ENCODE measurements at regions not wholly inside any gene's neighbourhood (a gene's known extent, or its start where the extent isn't known, plus 50 kb on each side); places are given as distances from the start of the nearest gene placed in this dataset.

GRCh38 chr9:86675805-86676204, 271.5 kb downstream of the GAS1 start:
- H3K36me3 ChIP-seq (replicated peaks; ENCODE audit: low read depth, low read length): no peaks in the 10 kb centered on the region
- peaks cover 21% of the 10 kb centered on the region for H3K27me3 ChIP-seq (ENCODE audit: low read depth, low read length)
- H3K27ac ChIP-seq (ENCODE audit: low read length): no peak overlapping the region
- H3K4me2 ChIP-seq (ENCODE audit: low read length): no peak overlapping the region
- 0 out of 2 replicates have a peak, but pooled peaks cover 2% of the 10 kb centered on the region for H3K9me3 ChIP-seq (ENCODE audit: insufficient read depth, low read length)
- H2AFZ ChIP-seq (ENCODE audit: low read depth, low read length): no peak overlapping the region
- no peak overlapping the region for H3K9ac ChIP-seq (ENCODE audit: low read length)
- H3K4me3 ChIP-seq (ENCODE audit: low read length): no peak overlapping the region
- no peaks in the 10 kb centered on the region for H4K20me1 ChIP-seq (ENCODE audit: insufficient read depth, low read length)
- no peaks in the 10 kb centered on the region for H3K79me2 ChIP-seq (ENCODE audit: low read length)
- no peaks in the 10 kb centered on the region for H3K4me1 ChIP-seq (ENCODE audit: low read length)
- no peak for TF ChIP-seq EZH2phosphoT487 (IDR thresholded peaks at IDR 0.05; ENCODE audit: low read depth)
- TF ChIP-seq CTCF (IDR thresholded peaks at IDR 0.05; ENCODE audit: low read depth, low read length): no peak

DNA sequence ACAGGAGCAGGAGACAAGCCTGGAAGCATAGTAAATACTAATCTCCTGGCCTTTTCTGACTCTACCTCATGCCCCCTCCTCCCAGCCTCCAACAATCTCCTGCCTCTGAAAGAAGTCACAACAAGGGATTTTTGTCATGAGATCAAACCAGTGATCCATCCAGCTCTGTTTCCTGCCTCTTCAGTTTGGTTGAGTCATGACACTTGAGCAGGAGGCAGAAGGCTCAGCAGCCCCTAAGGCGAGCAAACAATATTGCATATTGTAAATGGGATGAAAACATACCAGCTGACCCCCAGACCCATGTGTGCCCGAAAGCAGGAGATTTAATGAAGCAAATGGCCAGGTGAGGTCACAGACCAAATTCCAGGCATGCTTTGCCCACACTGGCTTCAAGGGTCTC, 272.8 kb downstream of the GAS1 start:
- H3K4me2 ChIP-seq (ENCODE audit: low read length): no peak overlapping the region
- H3K79me2 ChIP-seq (ENCODE audit: low read length): no peaks in the 10 kb centered on the region
- H3K4me1 ChIP-seq (ENCODE audit: low read length): no peaks in the 10 kb centered on the region
- H3K9me3 ChIP-seq (ENCODE audit: insufficient read depth, low read length): 0 out of 2 replicates have a peak, but pooled peaks cover 6% of the 10 kb centered on the region
- no peaks in the 10 kb centered on the region for H4K20me1 ChIP-seq (ENCODE audit: insufficient read depth, low read length)
- TF ChIP-seq EZH2phosphoT487 (IDR thresholded peaks at IDR 0.05; ENCODE audit: low read depth): no peak
- no peak for TF ChIP-seq CTCF (IDR thresholded peaks at IDR 0.05; ENCODE audit: low read depth, low read length)
- peaks cover 21% of the 10 kb centered on the region for H3K27me3 ChIP-seq (ENCODE audit: low read depth, low read length)
- no peaks in the 10 kb centered on the region for H3K36me3 ChIP-seq (replicated peaks; ENCODE audit: low read depth, low read length)
- H2AFZ ChIP-seq (ENCODE audit: low read depth, low read length): no peak overlapping the region
- H3K4me3 ChIP-seq (ENCODE audit: low read length): no peak overlapping the region
- H3K9ac ChIP-seq (ENCODE audit: low read length): no peak overlapping the region
- H3K27ac ChIP-seq (ENCODE audit: low read length): no peak overlapping the region

DNA sequence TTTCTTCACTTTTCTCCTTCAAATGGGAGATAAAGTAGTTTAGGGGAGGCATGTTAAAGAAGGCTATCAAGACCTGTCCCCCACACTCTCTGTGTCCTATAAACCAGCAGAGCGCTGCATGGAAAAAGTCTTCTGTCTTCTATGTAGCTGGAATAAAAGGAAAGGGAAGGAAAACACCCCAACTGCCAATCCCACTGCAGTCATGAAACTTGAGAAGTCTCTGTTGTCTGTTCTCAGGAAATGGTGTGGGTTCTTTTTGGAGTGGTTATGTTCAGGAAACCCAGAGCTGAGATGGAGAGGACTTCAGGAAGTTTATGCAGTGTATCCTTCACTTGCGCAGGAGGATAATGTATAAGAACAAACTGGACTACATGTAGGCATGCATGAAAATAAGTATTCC, 274.3 kb downstream of the GAS1 start:
- Histone ChIP-seq H3K9ac (ENCODE audit: low read length) (no peak overlapping the region), H3K4me2 (ENCODE audit: low read length) (no peak overlapping the region), H3K4me1 (ENCODE audit: low read length) (no peaks in the 10 kb centered on the region), H3K27ac (ENCODE audit: low read length) (no peak overlapping the region), H3K9me3 (ENCODE audit: insufficient read depth, low read length) (0 out of 2 replicates have a peak, but pooled peaks cover 6% of the 10 kb centered on the region), H3K4me3 (ENCODE audit: low read length) (no peak overlapping the region), H4K20me1 (ENCODE audit: insufficient read depth, low read length) (no peaks in the 10 kb centered on the region), H3K27me3 (ENCODE audit: low read depth, low read length) (peaks cover 21% of the 10 kb centered on the region), H3K79me2 (ENCODE audit: low read length) (no peaks in the 10 kb centered on the region), H2AFZ (ENCODE audit: low read depth, low read length) (no peak overlapping the region), H3K36me3 (replicated peaks; ENCODE audit: low read depth, low read length) (no peaks in the 10 kb centered on the region)
- TF ChIP-seq EZH2phosphoT487 (IDR thresholded peaks at IDR 0.05; ENCODE audit: low read depth): no peak
- TF ChIP-seq CTCF (IDR thresholded peaks at IDR 0.05; ENCODE audit: low read depth, low read length): no peak

DNA sequence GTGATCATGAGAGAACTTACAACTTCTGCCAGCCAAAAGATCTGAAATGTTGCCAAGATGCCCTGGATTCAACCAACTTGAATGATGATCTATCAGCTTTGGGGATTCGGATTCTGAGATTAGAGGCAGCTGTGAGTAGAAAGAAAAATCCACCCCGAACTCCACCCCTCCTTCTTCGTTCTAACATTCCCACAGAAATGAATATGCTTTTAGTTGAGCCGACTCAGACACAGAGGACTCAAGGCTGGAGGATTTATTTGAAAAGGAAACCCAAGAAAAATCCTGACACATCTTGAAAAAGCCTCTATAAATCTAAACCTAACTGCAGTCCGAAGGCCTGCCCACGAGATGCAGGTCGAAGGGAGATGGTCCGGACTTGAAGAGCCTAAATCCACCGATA, 275.0 kb downstream of the GAS1 start:
- H3K4me2 ChIP-seq (ENCODE audit: low read length): no peak overlapping the region
- no peak overlapping the region for H2AFZ ChIP-seq (ENCODE audit: low read depth, low read length)
- H3K4me1 ChIP-seq (ENCODE audit: low read length): no peaks in the 10 kb centered on the region
- H3K9ac ChIP-seq (ENCODE audit: low read length): no peak overlapping the region
- H3K4me3 ChIP-seq (ENCODE audit: low read length): no peak overlapping the region
- no peaks in the 10 kb centered on the region for H4K20me1 ChIP-seq (ENCODE audit: insufficient read depth, low read length)
- no peak overlapping the region for H3K27ac ChIP-seq (ENCODE audit: low read length)
- no peaks in the 10 kb centered on the region for H3K79me2 ChIP-seq (ENCODE audit: low read length)
- TF ChIP-seq EZH2phosphoT487 (IDR thresholded peaks at IDR 0.05; ENCODE audit: low read depth): no peak
- no peak for TF ChIP-seq CTCF (IDR thresholded peaks at IDR 0.05; ENCODE audit: low read depth, low read length)
- H3K36me3 ChIP-seq (replicated peaks; ENCODE audit: low read depth, low read length): no peaks in the 10 kb centered on the region
- 0 out of 2 replicates have a peak, but pooled peaks cover 6% of the 10 kb centered on the region for H3K9me3 ChIP-seq (ENCODE audit: insufficient read depth, low read length)
- H3K27me3 ChIP-seq (ENCODE audit: low read depth, low read length): peaks cover 21% of the 10 kb centered on the region
